ES-I3 (cell line): ENCODE measurements at regions not wholly inside any gene's neighbourhood (a gene's known extent, or its start where the extent isn't known, plus 50 kb on each side); places are given as distances from the start of the nearest gene placed in this dataset.

Source experiments
- H3K36me3 ChIP-seq: 2 replicates; pipeline ENCODE4 v1.6.1; 2013; ENCODE audit warnings: mild to moderate bottlenecking, low read length, control low read depth, moderate library complexity; ENCODE audit not compliant: insufficient read depth
- H3K4me1 ChIP-seq: 2 replicates; pipeline ENCODE4 v1.6.1; 2013; ENCODE audit warnings: mild to moderate bottlenecking, control low read depth, low read length; ENCODE audit not compliant: insufficient read depth
- H3K9ac ChIP-seq: 2 replicates; pipeline ENCODE4 v1.6.1; 2013; ENCODE audit warnings: low read depth, mild to moderate bottlenecking, low read length, moderate library complexity
- H3K9me3 ChIP-seq: 2 replicates; pipeline ENCODE4 v1.6.1; 2013; ENCODE audit warnings: mild to moderate bottlenecking, low read length, moderate library complexity; ENCODE audit not compliant: control insufficient read depth, insufficient read depth

- no peaks in the 10 kb centered on the region for H3K4me1 ChIP-seq
- no peaks in the 10 kb centered on the region for H3K36me3 ChIP-seq
- no peak overlapping the region for H3K9ac ChIP-seq
- H3K9me3 ChIP-seq: no peaks in the 10 kb centered on the region
Observed at GRCh38 chr9:81103597-81104471, 585.5 kb downstream of the TLE1 start.

- Histone ChIP-seq H3K9me3 (no peaks in the 10 kb centered on the region), H3K36me3 (no peaks in the 10 kb centered on the region), H3K4me1 (no peaks in the 10 kb centered on the region; the same call in 1 of the 2 replicates), H3K9ac (no peak overlapping the region)
Observed at GRCh38 chr9:81097131-81097847, 592.1 kb downstream of the TLE1 start.

- no peaks in the 10 kb centered on the region for H3K9me3 ChIP-seq
- H3K36me3 ChIP-seq: no peaks in the 10 kb centered on the region
- no peak overlapping the region for H3K9ac ChIP-seq
- no peaks in the 10 kb centered on the region; the same call in 1 of the 2 replicates for H3K4me1 ChIP-seq
Observed at GRCh38 chr9:81096625-81097024, 592.7 kb downstream of the TLE1 start.

GRCh38 chr9:81092057-81092456 lies 597.3 kb downstream of the TLE1 start:
- Histone ChIP-seq H3K36me3 (no peaks in the 10 kb centered on the region), H3K9me3 (no peaks in the 10 kb centered on the region), H3K4me1 (no peaks in the 10 kb centered on the region; the same call in 1 of the 2 replicates), H3K9ac (no peak overlapping the region)

GRCh38 chr9:81088341-81088740 lies 601.0 kb downstream of the TLE1 start:
- Histone ChIP-seq H3K4me1 (no peaks in the 10 kb centered on the region), H3K9me3 (no peaks in the 10 kb centered on the region), H3K9ac (no peak overlapping the region), H3K36me3 (no peaks in the 10 kb centered on the region)

GRCh38 chr9:81086416-81086815 lies 602.9 kb downstream of the TLE1 start:
- H3K9ac ChIP-seq: no peak overlapping the region
- no peaks in the 10 kb centered on the region for H3K4me1 ChIP-seq
- H3K9me3 ChIP-seq: no peaks in the 10 kb centered on the region
- H3K36me3 ChIP-seq: no peaks in the 10 kb centered on the region

GRCh38 chr9:81083854-81084512 lies 605.4 kb downstream of the TLE1 start:
- no peaks in the 10 kb centered on the region for H3K4me1 ChIP-seq
- H3K9me3 ChIP-seq: no peaks in the 10 kb centered on the region
- no peaks in the 10 kb centered on the region for H3K36me3 ChIP-seq
- H3K9ac ChIP-seq: no peak overlapping the region

- Histone ChIP-seq H3K9ac (no peak overlapping the region), H3K4me1 (no peaks in the 10 kb centered on the region), H3K9me3 (no peaks in the 10 kb centered on the region), H3K36me3 (no peaks in the 10 kb centered on the region)
Observed at GRCh38 chr9:81083067-81083466, 606.3 kb downstream of the TLE1 start.

- H3K9ac ChIP-seq: no peak overlapping the region
- H3K9me3 ChIP-seq: no peaks in the 10 kb centered on the region
- H3K36me3 ChIP-seq: no peaks in the 10 kb centered on the region
- H3K4me1 ChIP-seq: no peaks in the 10 kb centered on the region
Observed at GRCh38 chr9:81082221-81082620, 607.1 kb downstream of the TLE1 start.

GRCh38 chr9:81080900-81081299 lies 608.4 kb downstream of the TLE1 start:
- Histone ChIP-seq H3K36me3 (no peaks in the 10 kb centered on the region), H3K4me1 (no peaks in the 10 kb centered on the region), H3K9me3 (no peaks in the 10 kb centered on the region), H3K9ac (no peak overlapping the region)

- no peak overlapping the region for H3K9ac ChIP-seq
- H3K4me1 ChIP-seq: no peaks in the 10 kb centered on the region
- no peaks in the 10 kb centered on the region for H3K9me3 ChIP-seq
- H3K36me3 ChIP-seq: no peaks in the 10 kb centered on the region
Observed at GRCh38 chr9:81080185-81080584, 609.2 kb downstream of the TLE1 start.

- no peaks in the 10 kb centered on the region for H3K9me3 ChIP-seq
- H3K4me1 ChIP-seq: no peaks in the 10 kb centered on the region
- H3K36me3 ChIP-seq: no peaks in the 10 kb centered on the region
- no peak overlapping the region for H3K9ac ChIP-seq
Observed at GRCh38 chr9:81079055-81079454, 610.3 kb downstream of the TLE1 start.

GRCh38 chr9:81078555-81078954 lies 610.8 kb downstream of the TLE1 start:
- H3K9me3 ChIP-seq: no peaks in the 10 kb centered on the region
- no peaks in the 10 kb centered on the region for H3K36me3 ChIP-seq
- no peak overlapping the region for H3K9ac ChIP-seq
- no peaks in the 10 kb centered on the region for H3K4me1 ChIP-seq

GRCh38 chr9:81077572-81077971 lies 611.8 kb downstream of the TLE1 start:
- Histone ChIP-seq H3K36me3 (no peaks in the 10 kb centered on the region), H3K9ac (no peak overlapping the region), H3K4me1 (no peaks in the 10 kb centered on the region), H3K9me3 (no peaks in the 10 kb centered on the region)
